Thymus (tissue), 11 donors: ENCODE measurements at regions not wholly inside any gene's neighbourhood (a gene's known extent, or its start where the extent isn't known, plus 50 kb on each side); places are given as distances from the start of the nearest gene placed in this dataset.
"Not testable (repeated sequence)": the region's sequence is repeated elsewhere in the genome, so short reads cannot be mapped to it uniquely, and the experiment has no call there.

Experiments
- DNase-seq, 9 donors: peaks; one replicate each; pipeline ENCODE4 v3.0.0-alpha.2; 2013; ENCODE audit warnings: low spot score in 9 of 9, low read depth in 6 of 9, missing footprints in 1 of 9
- H3K27ac ChIP-seq, 2 donors: one replicate each; pipeline ENCODE4 v1.5.1; 2013; ENCODE audit warnings: control low read depth in 1 of 2, low read depth in 1 of 2, low read length in 1 of 2, mild to moderate bottlenecking in 1 of 2, moderate library complexity in 1 of 2
- H3K27me3 ChIP-seq, 2 donors: one replicate each; pipeline ENCODE4 v1.5.1; 2013; ENCODE audit warnings: low read length in 1 of 2; ENCODE audit not compliant: control insufficient read depth in 2 of 2, insufficient read depth in 1 of 2
- H3K36me3 ChIP-seq, 2 donors: one replicate each; pipeline ENCODE4 v1.5.1; 2013; ENCODE audit warnings: low read length in 1 of 2, mild to moderate bottlenecking in 1 of 2, moderate library complexity in 1 of 2; ENCODE audit not compliant: control insufficient read depth in 2 of 2, insufficient read depth in 2 of 2
- H3K4me1 ChIP-seq, 2 donors: one replicate each; pipeline ENCODE4 v1.5.1; 2013; ENCODE audit warnings: low read length in 2 of 2; ENCODE audit not compliant: control insufficient read depth in 2 of 2, insufficient read depth in 2 of 2
- H3K4me3 ChIP-seq, 2 donors: one replicate each; pipeline ENCODE4 v1.5.1; 2013; ENCODE audit warnings: low read length in 2 of 2, control low read depth in 1 of 2, mild to moderate bottlenecking in 1 of 2
- H3K9me3 ChIP-seq, 2 donors: one replicate each; pipeline ENCODE4 v1.5.1; 2013; ENCODE audit warnings: low read length in 1 of 2, mild to moderate bottlenecking in 1 of 2; ENCODE audit not compliant: control insufficient read depth in 2 of 2, insufficient read depth in 1 of 2
- WGBS: extraction: QIAGEN DNeasy Blood & Tissue Kit; methylation state at CpG from one replicate; pipeline ENCODE4 v1.1.7; 2013; 5-methylcytosine and 5-hydroxymethylcytosine counted together
- donor health status: healthy.

DNA sequence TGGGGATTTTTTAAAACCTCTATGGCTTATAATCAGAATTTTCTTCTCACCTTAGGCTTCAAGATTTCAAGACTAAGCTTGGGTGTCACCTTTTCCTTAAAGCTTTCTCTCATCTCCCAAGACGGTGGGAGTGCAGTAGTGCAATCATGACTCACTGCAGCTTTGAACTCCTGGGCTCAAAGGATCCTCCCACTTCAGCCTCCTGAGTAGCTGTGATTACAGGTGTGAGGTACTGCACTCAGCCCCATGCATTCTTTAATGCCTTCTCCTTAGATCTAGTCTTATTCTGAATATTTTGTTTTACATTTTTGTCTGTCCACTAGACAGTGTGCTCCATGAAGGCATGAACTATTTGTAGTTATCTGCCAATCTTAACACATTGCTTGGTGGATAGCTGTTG, 55.7 kb upstream of the FAT3 start:
- 98% methylated on average over 1 of the region's 1 CpG for WGBS
- Histone ChIP-seq H3K27ac (no peak overlapping the region), H3K36me3 (no peaks in the 10 kb centered on the region), H3K4me3 (no peak overlapping the region), H3K27me3 (no peaks in the 10 kb centered on the region), H3K9me3 (no peaks in the 10 kb centered on the region), H3K4me1 (no peaks in the 10 kb centered on the region)
- DNase-seq: no peak

GRCh38 chr11:92167571-92167970, 57.0 kb upstream of the FAT3 start:
- 93% methylated on average over 4 of the region's 4 CpGs for WGBS

GRCh38 chr11:92166335-92166734, 58.3 kb upstream of the FAT3 start:
- 87% methylated on average over 3 of the region's 3 CpGs for WGBS
- no peak overlapping the region for H3K4me3 ChIP-seq
- no peaks in the 10 kb centered on the region for H3K4me1 ChIP-seq
- no peaks in the 10 kb centered on the region for H3K9me3 ChIP-seq
- no peak overlapping the region for H3K27ac ChIP-seq
- no peaks in the 10 kb centered on the region for H3K36me3 ChIP-seq
- no peaks in the 10 kb centered on the region for H3K27me3 ChIP-seq
- no peak for DNase-seq

More at GRCh38 chr11:92167571-92167970, 57.0 kb upstream of the FAT3 start:
- Histone ChIP-seq H3K27me3 (no peaks in the 10 kb centered on the region), H3K4me3 (no peak overlapping the region), H3K36me3 (no peaks in the 10 kb centered on the region), H3K9me3 (no peaks in the 10 kb centered on the region), H3K4me1 (no peaks in the 10 kb centered on the region), H3K27ac (no peak overlapping the region)
- DNase-seq: no peak

- no peak for DNase-seq
- 82% methylated on average over 1 of the region's 1 CpG for WGBS
These were observed 60.7 kb upstream of the FAT3 start for GRCh38 chr11:92163879-92164278.

GRCh38 chr11:92162776-92163175, 61.8 kb upstream of the FAT3 start:
- H3K27me3 ChIP-seq: no peaks in the 10 kb centered on the region

More at GRCh38 chr11:92163879-92164278, 60.7 kb upstream of the FAT3 start:
- H3K4me3 ChIP-seq: no peak overlapping the region
- H3K27ac ChIP-seq: no peak overlapping the region
- no peaks in the 10 kb centered on the region for H3K27me3 ChIP-seq
- H3K9me3 ChIP-seq: no peaks in the 10 kb centered on the region
- no peaks in the 10 kb centered on the region for H3K4me1 ChIP-seq
- no peaks in the 10 kb centered on the region for H3K36me3 ChIP-seq

GRCh38 chr11:92159931-92160330, 64.7 kb upstream of the FAT3 start:
- H3K4me1 ChIP-seq: no peaks in the 10 kb centered on the region
- no peaks in the 10 kb centered on the region for H3K36me3 ChIP-seq
- H3K4me3 ChIP-seq: no peak overlapping the region
- 53% methylated on average over 1 of the region's 1 CpG for WGBS
- no peak for DNase-seq
- no peaks in the 10 kb centered on the region for H3K9me3 ChIP-seq
- no peaks in the 10 kb centered on the region for H3K27me3 ChIP-seq
- no peak overlapping the region for H3K27ac ChIP-seq

More at GRCh38 chr11:92162776-92163175, 61.8 kb upstream of the FAT3 start:
- 87% methylated on average over 2 of the region's 2 CpGs for WGBS
- DNase-seq: no peak
- no peak overlapping the region for H3K27ac ChIP-seq
- H3K4me3 ChIP-seq: no peak overlapping the region
- no peaks in the 10 kb centered on the region for H3K9me3 ChIP-seq
- H3K36me3 ChIP-seq: no peaks in the 10 kb centered on the region
- no peaks in the 10 kb centered on the region for H3K4me1 ChIP-seq

- H3K9me3 ChIP-seq, H3K4me1 ChIP-seq, H3K27ac ChIP-seq, H3K27me3 ChIP-seq, DNase-seq, H3K4me3 ChIP-seq, H3K36me3 ChIP-seq: not testable (repeated sequence)
- 96% methylated on average over 31 of the region's 35 CpGs for WGBS
These were observed 67.2 kb upstream of the FAT3 start for GRCh38 chr11:92157390-92157789.

- no peak overlapping the region for H3K4me3 ChIP-seq
- no peaks in the 10 kb centered on the region for H3K9me3 ChIP-seq
- no peaks in the 10 kb centered on the region for H3K36me3 ChIP-seq
- WGBS: 84% methylated on average over 4 of the region's 4 CpGs
- H3K27me3 ChIP-seq: no peaks in the 10 kb centered on the region
- no peak for DNase-seq
- no peaks in the 10 kb centered on the region for H3K4me1 ChIP-seq
- no peak overlapping the region for H3K27ac ChIP-seq
These were observed 70.0 kb upstream of the FAT3 start for GRCh38 chr11:92154611-92155010.

DNA sequence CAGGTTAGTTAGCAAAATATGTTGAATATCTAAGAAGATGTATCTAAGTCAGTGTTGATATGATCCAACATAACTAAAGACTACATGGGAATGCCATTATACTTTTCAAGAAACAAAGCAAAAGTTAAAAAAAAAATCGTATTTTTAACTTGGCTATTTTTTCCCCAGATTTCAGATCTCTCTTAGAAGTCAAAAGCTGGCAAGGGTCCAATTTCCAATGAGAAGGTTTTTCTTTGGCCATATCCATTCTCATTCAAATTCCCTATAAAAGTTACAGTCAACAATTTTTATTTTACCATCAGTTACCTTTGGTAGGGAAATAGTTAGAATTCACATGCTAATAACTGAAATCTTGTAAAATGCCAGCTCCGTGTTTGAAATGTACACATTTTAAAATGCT, 70.5 kb upstream of the FAT3 start:
- no peaks in the 10 kb centered on the region for H3K27me3 ChIP-seq
- H3K4me1 ChIP-seq: no peaks in the 10 kb centered on the region
- no peaks in the 10 kb centered on the region for H3K9me3 ChIP-seq
- no peak for DNase-seq
- H3K27ac ChIP-seq: no peak overlapping the region
- H3K36me3 ChIP-seq: no peaks in the 10 kb centered on the region
- no peak overlapping the region for H3K4me3 ChIP-seq
- WGBS: 92% methylated on average over 2 of the region's 2 CpGs

GRCh38 chr11:92153542-92153941, 71.1 kb upstream of the FAT3 start:
- 91% methylated on average over 2 of the region's 2 CpGs for WGBS
- no peak for DNase-seq

More at GRCh38 chr11:92153542-92153941, 71.1 kb upstream of the FAT3 start:
- no peak overlapping the region for H3K27ac ChIP-seq
- H3K9me3 ChIP-seq: no peaks in the 10 kb centered on the region
- H3K27me3 ChIP-seq: no peaks in the 10 kb centered on the region
- no peak overlapping the region for H3K4me3 ChIP-seq
- no peaks in the 10 kb centered on the region for H3K36me3 ChIP-seq
- H3K4me1 ChIP-seq: no peaks in the 10 kb centered on the region
